ENCODE measurements at regions not wholly inside any gene's neighbourhood (a gene's known extent, or its start where the extent isn't known, plus 50 kb on each side); places are given as distances from the start of the nearest gene placed in this dataset.
"Not testable (repeated sequence)": the region's sequence is repeated elsewhere in the genome, so short reads cannot be mapped to it uniquely, and the experiment has no call there.

GRCh38 chr3:34504775-34505174, 706.3 kb downstream of the PDCD6IP start:
- Mint-ChIP-seq H3K27ac (ENCODE audit: unreplicated experiment) (no peak overlapping the region), H3K4me3 (no peak overlapping the region), H3K27me3 (ENCODE audit: low read depth) (no peaks in the 10 kb centered on the region), H3K36me3 (ENCODE audit: low read depth) (no peaks in the 10 kb centered on the region), H3K9me3 (no peaks in the 10 kb centered on the region), H3K4me1 (peaks cover 4% of the 10 kb centered on the region)
- TF ChIP-seq, protein P1, sequence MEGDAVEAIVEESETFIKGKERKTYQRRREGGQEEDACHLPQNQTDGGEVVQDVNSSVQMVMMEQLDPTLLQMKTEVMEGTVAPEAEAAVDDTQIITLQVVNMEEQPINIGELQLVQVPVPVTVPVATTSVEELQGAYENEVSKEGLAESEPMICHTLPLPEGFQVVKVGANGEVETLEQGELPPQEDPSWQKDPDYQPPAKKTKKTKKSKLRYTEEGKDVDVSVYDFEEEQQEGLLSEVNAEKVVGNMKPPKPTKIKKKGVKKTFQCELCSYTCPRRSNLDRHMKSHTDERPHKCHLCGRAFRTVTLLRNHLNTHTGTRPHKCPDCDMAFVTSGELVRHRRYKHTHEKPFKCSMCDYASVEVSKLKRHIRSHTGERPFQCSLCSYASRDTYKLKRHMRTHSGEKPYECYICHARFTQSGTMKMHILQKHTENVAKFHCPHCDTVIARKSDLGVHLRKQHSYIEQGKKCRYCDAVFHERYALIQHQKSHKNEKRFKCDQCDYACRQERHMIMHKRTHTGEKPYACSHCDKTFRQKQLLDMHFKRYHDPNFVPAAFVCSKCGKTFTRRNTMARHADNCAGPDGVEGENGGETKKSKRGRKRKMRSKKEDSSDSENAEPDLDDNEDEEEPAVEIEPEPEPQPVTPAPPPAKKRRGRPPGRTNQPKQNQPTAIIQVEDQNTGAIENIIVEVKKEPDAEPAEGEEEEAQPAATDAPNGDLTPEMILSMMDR (conservative IDR thresholded peaks at IDR 0.05): no peak
- no peak for DNase-seq (ENCODE audit: low read depth, low spot score)

GRCh38 chr3:34508732-34509131, 710.3 kb downstream of the PDCD6IP start:
- Mint-ChIP-seq H3K4me1 (peaks cover 4% of the 10 kb centered on the region), H3K27ac (ENCODE audit: unreplicated experiment) (no peak overlapping the region), H3K27me3 (ENCODE audit: low read depth) (no peaks in the 10 kb centered on the region), H3K36me3 (ENCODE audit: low read depth) (no peaks in the 10 kb centered on the region), H3K4me3 (no peak overlapping the region), H3K9me3 (no peaks in the 10 kb centered on the region)
- no peak for DNase-seq (ENCODE audit: low read depth, low spot score)
- TF ChIP-seq, protein P1 (conservative IDR thresholded peaks at IDR 0.05): no peak

DNA sequence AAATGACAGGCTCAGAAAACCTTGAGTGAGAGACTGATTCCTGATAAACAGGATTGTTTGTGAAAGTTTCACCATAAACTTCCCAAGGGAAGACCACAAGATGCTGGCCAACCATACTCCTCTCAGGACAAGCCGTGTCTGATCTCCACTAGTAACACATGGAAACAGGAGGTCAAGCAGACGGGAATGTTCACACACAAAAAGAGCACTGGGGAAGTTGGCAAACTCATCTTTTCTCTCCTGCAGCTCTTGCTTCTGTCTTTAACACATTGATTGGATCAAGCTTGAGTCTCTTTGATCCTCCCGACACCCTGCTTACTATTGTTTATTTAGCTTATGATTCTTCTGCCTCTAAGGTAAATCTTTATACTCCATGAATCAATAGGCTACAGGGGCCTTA, 713.5 kb downstream of the PDCD6IP start:
- Mint-ChIP-seq H3K27me3 (ENCODE audit: low read depth) (no peaks in the 10 kb centered on the region), H3K36me3 (ENCODE audit: low read depth) (no peaks in the 10 kb centered on the region), H3K27ac (ENCODE audit: unreplicated experiment) (no peak overlapping the region), H3K9me3 (no peaks in the 10 kb centered on the region), H3K4me1 (no peaks in the 10 kb centered on the region), H3K4me3 (no peak overlapping the region)
- DNase-seq (ENCODE audit: low read depth, low spot score): no peak
- TF ChIP-seq, protein P1 (conservative IDR thresholded peaks at IDR 0.05): no peak

DNA sequence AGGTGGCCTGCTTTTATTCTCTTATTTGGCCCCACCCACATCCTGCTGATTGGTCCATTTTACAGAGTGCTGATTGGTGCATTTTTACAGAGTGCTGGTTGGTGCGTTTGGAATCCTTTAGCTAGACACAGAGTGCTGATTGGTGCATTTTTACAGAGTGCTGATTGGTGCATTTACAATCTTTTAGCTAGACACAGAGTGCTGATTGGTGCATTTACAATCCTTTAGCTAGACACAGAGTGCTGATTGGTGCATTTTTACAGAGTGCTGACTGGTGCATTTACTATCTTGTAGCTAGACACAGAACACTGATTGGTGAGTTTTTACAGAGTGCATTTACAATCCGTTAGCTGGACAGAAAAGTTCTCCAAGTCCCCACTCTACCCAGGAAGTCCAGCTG, 720.6 kb downstream of the PDCD6IP start:
- not testable (repeated sequence) for H3K36me3 Mint-ChIP-seq (ENCODE audit: low read depth); H3K4me1 Mint-ChIP-seq; H3K4me3 Mint-ChIP-seq; H3K27ac Mint-ChIP-seq (ENCODE audit: unreplicated experiment); DNase-seq (ENCODE audit: low read depth, low spot score); H3K27me3 Mint-ChIP-seq (ENCODE audit: low read depth)
- peaks cover 10% of the 10 kb centered on the region for H3K9me3 Mint-ChIP-seq

DNA sequence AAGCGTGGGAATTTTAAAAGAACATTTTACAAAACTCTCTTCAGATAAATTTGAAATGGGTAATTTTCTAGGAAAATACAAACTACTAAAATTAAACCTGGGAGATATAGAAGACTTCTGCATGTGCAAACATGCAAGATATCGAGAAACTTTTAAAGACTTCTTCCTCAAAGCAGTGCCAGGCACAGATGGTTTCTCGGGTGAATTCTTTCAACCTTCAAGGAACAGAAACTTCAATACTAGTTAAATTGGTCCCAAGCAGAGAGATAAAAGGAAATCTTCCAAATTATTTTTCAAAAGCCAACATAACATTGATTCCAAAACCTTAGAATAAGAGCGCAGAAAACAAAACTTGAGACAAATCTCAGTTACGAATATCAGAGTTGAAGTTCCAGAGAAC, 732.7 kb downstream of the PDCD6IP start:
- no peaks in the 10 kb centered on the region for H3K9me3 Mint-ChIP-seq
- H3K4me1 Mint-ChIP-seq: no peaks in the 10 kb centered on the region
- H3K4me3 Mint-ChIP-seq: no peak overlapping the region
- DNase-seq (ENCODE audit: low read depth, low spot score): no peak
- TF ChIP-seq, protein P1 (conservative IDR thresholded peaks at IDR 0.05): no peak
- no peaks in the 10 kb centered on the region for H3K36me3 Mint-ChIP-seq (ENCODE audit: low read depth)
- no peaks in the 10 kb centered on the region for H3K27me3 Mint-ChIP-seq (ENCODE audit: low read depth)
- no peak overlapping the region for H3K27ac Mint-ChIP-seq (ENCODE audit: unreplicated experiment)

DNA sequence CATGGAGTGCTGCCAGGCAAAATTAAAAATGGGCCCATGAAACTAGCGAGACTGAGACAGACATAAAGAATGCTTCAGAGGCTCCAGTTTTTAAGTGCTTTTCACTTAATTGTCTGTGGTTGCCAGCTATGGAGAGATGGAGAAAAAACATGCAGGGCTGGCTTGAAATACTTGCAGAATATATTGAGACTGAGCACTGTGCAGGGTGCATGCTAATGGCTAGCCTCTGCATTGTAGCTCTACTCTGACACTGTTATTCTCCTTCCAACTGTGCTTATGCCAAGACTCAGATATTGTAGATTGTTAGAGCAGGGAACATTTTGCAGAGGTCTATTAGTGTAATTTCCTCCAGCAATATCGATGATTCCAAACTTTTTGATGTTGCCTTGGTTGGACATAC, 735.0 kb downstream of the PDCD6IP start:
- no peak for DNase-seq (ENCODE audit: low read depth, low spot score)
- Mint-ChIP-seq H3K4me3 (no peak overlapping the region), H3K36me3 (ENCODE audit: low read depth) (no peaks in the 10 kb centered on the region), H3K27me3 (ENCODE audit: low read depth) (no peaks in the 10 kb centered on the region), H3K4me1 (no peaks in the 10 kb centered on the region), H3K27ac (ENCODE audit: unreplicated experiment) (no peak overlapping the region), H3K9me3 (no peaks in the 10 kb centered on the region)
- TF ChIP-seq, protein P1 (conservative IDR thresholded peaks at IDR 0.05): no peak
